Mesenchymal stem cell (in vitro differentiated cells and primary cell): ENCODE measurements at regions not wholly inside any gene's neighbourhood (a gene's known extent, or its start where the extent isn't known, plus 50 kb on each side); places are given as distances from the start of the nearest gene placed in this dataset.

ENCODE experiments used
- DNase-seq: peaks from one replicate; pipeline ENCODE4 v3.0.0-alpha.2; 2013
- H2AFZ ChIP-seq: one replicate; pipeline ENCODE4 v1.6.1; 2013; ENCODE audit warnings: low read depth, mild to moderate bottlenecking, control low read depth, inconsistent platforms, low read length, moderate library complexity
- H2AK5ac ChIP-seq: 2 replicates; pipeline ENCODE4 v1.6.1; 2013; ENCODE audit warnings: low read length, moderate library complexity, mild to moderate bottlenecking, inconsistent platforms; ENCODE audit not compliant: severe bottlenecking
- H2BK120ac ChIP-seq: one replicate; pipeline ENCODE4 v1.6.1; 2013; ENCODE audit warnings: low read depth, mild to moderate bottlenecking, inconsistent platforms, low read length, moderate library complexity
- H2BK12ac ChIP-seq, 2 experiments: one replicate each; pipeline ENCODE4 v1.6.1; 2013; ENCODE audit warnings: inconsistent platforms in 2 of 2, low read length in 2 of 2, mild to moderate bottlenecking in 2 of 2, moderate library complexity in 2 of 2, control low read depth in 1 of 2
- H2BK15ac ChIP-seq: one replicate; pipeline ENCODE4 v1.6.1; 2013; ENCODE audit warnings: mild to moderate bottlenecking, low read depth, inconsistent platforms; ENCODE audit not compliant: poor library complexity, severe bottlenecking
- H2BK5ac ChIP-seq: 2 replicates; pipeline ENCODE4 v1.6.1; 2013; ENCODE audit warnings: low read depth, mild to moderate bottlenecking, low read length, control low read depth, inconsistent platforms; ENCODE audit not compliant: poor library complexity, severe bottlenecking
- H3K14ac ChIP-seq, 2 experiments: one replicate each; pipeline ENCODE4 v1.6.1; 2013; ENCODE audit warnings: inconsistent platforms in 2 of 2, low read length in 2 of 2, control low read depth in 1 of 2, mild to moderate bottlenecking in 1 of 2, moderate library complexity in 1 of 2
- H3K18ac ChIP-seq, 2 experiments: one replicate each; pipeline ENCODE4 v1.6.1; 2013; ENCODE audit warnings: inconsistent platforms in 2 of 2, low read length in 2 of 2, control low read depth in 1 of 2, low read depth in 1 of 2, mild to moderate bottlenecking in 1 of 2
- H3K23ac ChIP-seq, 2 experiments: one replicate each; pipeline ENCODE4 v1.6.1; 2013; ENCODE audit warnings: inconsistent platforms in 2 of 2, low read length in 2 of 2, mild to moderate bottlenecking in 2 of 2, moderate library complexity in 2 of 2, control low read depth in 1 of 2
- H3K27ac ChIP-seq: 2 replicates; pipeline ENCODE4 v1.5.1; 2013; ENCODE audit warnings: mild to moderate bottlenecking, moderate library complexity, low read length, control low read depth, inconsistent platforms; ENCODE audit not compliant: poor library complexity, severe bottlenecking
- H3K27me3 ChIP-seq, 2 experiments: 2 replicates each; pipeline versions ENCODE4 v1.6.1 to v1.7.0; 2013; ENCODE audit warnings: low read length in 2 of 2, mild to moderate bottlenecking in 2 of 2, moderate library complexity in 2 of 2, control low read depth in 1 of 2, inconsistent platforms in 1 of 2; ENCODE audit not compliant: control insufficient read depth in 1 of 2, insufficient read depth in 1 of 2
- H3K36me3 ChIP-seq, 2 experiments: 2 replicates each; pipeline versions ENCODE4 v1.6.1 to v1.7.0; 2013; ENCODE audit warnings: low read length in 2 of 2, control low read depth in 1 of 2, inconsistent platforms in 1 of 2, low read depth in 1 of 2, mild to moderate bottlenecking in 1 of 2; ENCODE audit not compliant: insufficient read depth in 2 of 2, control insufficient read depth in 1 of 2
- H3K4ac ChIP-seq, 2 experiments: one replicate each; pipeline ENCODE4 v1.6.1; 2013; ENCODE audit warnings: inconsistent platforms in 2 of 2, low read length in 2 of 2, mild to moderate bottlenecking in 2 of 2, moderate library complexity in 2 of 2, control low read depth in 1 of 2, low read depth in 1 of 2
- H3K4me1 ChIP-seq: 2 replicates; pipeline ENCODE4 v1.6.1; 2013; ENCODE audit warnings: low read depth, low read length, control low read depth; ENCODE audit not compliant: control insufficient read depth, insufficient read depth
- H3K4me2 ChIP-seq: 2 replicates; pipeline ENCODE4 v1.6.1; 2013; ENCODE audit warnings: low read length, mild to moderate bottlenecking, inconsistent platforms; ENCODE audit not compliant: poor library complexity, severe bottlenecking
- H3K4me3 ChIP-seq, 2 experiments: 2 replicates each; pipeline versions ENCODE4 v1.5.1 to v1.7.0; 2013; ENCODE audit warnings: low read length in 2 of 2, mild to moderate bottlenecking in 2 of 2, control low read depth in 1 of 2, low read depth in 1 of 2; ENCODE audit not compliant: insufficient read depth in 1 of 2
- H3K79me1 ChIP-seq: replicated peaks from 2 replicates; pipeline ENCODE4 v1.6.1; 2013; ENCODE audit warnings: mild to moderate bottlenecking, control low read depth, low read length, inconsistent platforms; ENCODE audit not compliant: poor library complexity, severe bottlenecking
- H3K9ac ChIP-seq: 2 replicates; pipeline ENCODE4 v1.7.0; 2013; ENCODE audit warnings: mild to moderate bottlenecking, low read length, moderate library complexity
- H3K9me3 ChIP-seq: 2 replicates; pipeline ENCODE4 v1.7.0; 2013; ENCODE audit warnings: mild to moderate bottlenecking, low read length; ENCODE audit not compliant: control insufficient read depth
- H4K8ac ChIP-seq: one replicate; pipeline ENCODE4 v1.6.1; 2013; ENCODE audit warnings: inconsistent platforms, mild to moderate bottlenecking, low read length, moderate library complexity
- H4K91ac ChIP-seq: one replicate; pipeline ENCODE4 v1.6.1; 2013; ENCODE audit warnings: mild to moderate bottlenecking, low read length, inconsistent platforms
- WGBS: methylation state at CpG from one replicate; pipeline ENCODE4 v1.1.7; 2013; ENCODE audit warnings: mixed read lengths; 5-methylcytosine and 5-hydroxymethylcytosine counted together

- Histone ChIP-seq H2BK15ac (no peak overlapping the region), H3K4ac (no peak overlapping the region), H3K9me3 (no peaks in the 10 kb centered on the region), H3K9ac (no peak overlapping the region), H2BK120ac (no peak overlapping the region), H3K79me1 (no peaks in the 10 kb centered on the region), H2AK5ac (no peak overlapping the region), H3K14ac (no peak overlapping the region), H3K36me3 (no peaks in the 10 kb centered on the region), H3K23ac (no peak overlapping the region), H3K4me1 (no peaks in the 10 kb centered on the region), H2AFZ (no peak overlapping the region), H3K27me3 (no peaks in the 10 kb centered on the region), H3K4me3 (no peak overlapping the region), H2BK12ac (no peak overlapping the region), H3K18ac (no peak overlapping the region), H4K8ac (no peak overlapping the region), H3K27ac (no peak overlapping the region), H3K4me2 (no peak overlapping the region), H2BK5ac (no peak overlapping the region), H4K91ac (no peak overlapping the region)
- DNase-seq = no peak
- 100% methylated on average over 2 of the region's 2 CpGs for WGBS
Measured at GRCh38 chr7:12890586-12890985, 203.2 kb downstream of the ARL4A start.

- no peak overlapping the region for H2BK15ac ChIP-seq
Measured at GRCh38 chr7:12893292-12893691, 205.9 kb downstream of the ARL4A start.

GRCh38 chr7:12895296-12895695 lies 207.9 kb downstream of the ARL4A start:
- H3K4ac ChIP-seq = no peak overlapping the region
- no peak overlapping the region for H3K14ac ChIP-seq
- DNase-seq = no peak
- no peak overlapping the region for H3K4me2 ChIP-seq
- no peaks in the 10 kb centered on the region for H3K27me3 ChIP-seq
- no peaks in the 10 kb centered on the region for H3K9me3 ChIP-seq
- no peaks in the 10 kb centered on the region for H3K4me1 ChIP-seq
- H3K9ac ChIP-seq = no peak overlapping the region
- 96% methylated on average over 2 of the region's 3 CpGs for WGBS
- no peak overlapping the region for H2BK5ac ChIP-seq
- H3K36me3 ChIP-seq = no peaks in the 10 kb centered on the region
- no peak overlapping the region for H4K91ac ChIP-seq
- H2AK5ac ChIP-seq = no peak overlapping the region
- no peak overlapping the region for H2AFZ ChIP-seq
- no peak overlapping the region for H3K23ac ChIP-seq
- H2BK15ac ChIP-seq = no peak overlapping the region
- no peak overlapping the region for H3K18ac ChIP-seq
- H3K79me1 ChIP-seq = no peaks in the 10 kb centered on the region
- no peak overlapping the region for H3K27ac ChIP-seq
- H3K4me3 ChIP-seq = no peak overlapping the region
- H4K8ac ChIP-seq = no peak overlapping the region
- no peak overlapping the region for H2BK120ac ChIP-seq
- no peak overlapping the region for H2BK12ac ChIP-seq

More at GRCh38 chr7:12893292-12893691, 205.9 kb downstream of the ARL4A start:
- Histone ChIP-seq H3K4me1 (no peaks in the 10 kb centered on the region), H3K27ac (no peak overlapping the region), H4K8ac (no peak overlapping the region), H3K36me3 (no peaks in the 10 kb centered on the region), H3K4ac (no peak overlapping the region), H3K23ac (no peak overlapping the region), H2AK5ac (no peak overlapping the region), H3K27me3 (no peaks in the 10 kb centered on the region), H3K9me3 (no peaks in the 10 kb centered on the region), H2BK5ac (no peak overlapping the region), H2BK12ac (no peak overlapping the region), H3K14ac (no peak overlapping the region), H4K91ac (no peak overlapping the region), H2AFZ (no peak overlapping the region), H3K9ac (no peak overlapping the region), H3K4me2 (no peak overlapping the region), H3K4me3 (no peak overlapping the region), H3K18ac (no peak overlapping the region), H3K79me1 (no peaks in the 10 kb centered on the region), H2BK120ac (no peak overlapping the region)
- no peak for DNase-seq
- 90% methylated on average over 1 of the region's 2 CpGs for WGBS

GRCh38 chr7:12896316-12896715 lies 208.9 kb downstream of the ARL4A start:
- Histone ChIP-seq H4K91ac (no peak overlapping the region), H3K27me3 (no peaks in the 10 kb centered on the region), H3K18ac (no peak overlapping the region), H3K4me1 (no peaks in the 10 kb centered on the region), H2BK120ac (no peak overlapping the region), H4K8ac (no peak overlapping the region), H2AK5ac (no peak overlapping the region), H3K4me3 (no peak overlapping the region), H2BK15ac (no peak overlapping the region), H3K9me3 (no peaks in the 10 kb centered on the region), H3K14ac (no peak overlapping the region), H2AFZ (no peak overlapping the region), H3K9ac (no peak overlapping the region), H3K23ac (no peak overlapping the region), H2BK5ac (no peak overlapping the region), H2BK12ac (no peak overlapping the region), H3K27ac (no peak overlapping the region), H3K4me2 (no peak overlapping the region), H3K79me1 (no peaks in the 10 kb centered on the region), H3K36me3 (no peaks in the 10 kb centered on the region), H3K4ac (no peak overlapping the region)
- WGBS = 60% methylated on average over 1 of the region's 1 CpG
- no peak for DNase-seq
